ENCODE measurements at regions not wholly inside any gene's neighbourhood (a gene's known extent, or its start where the extent isn't known, plus 50 kb on each side); places are given as distances from the start of the nearest gene placed in this dataset.

- TF ChIP-seq AHDC1 (CRISPR knock-in tag; IDR thresholded peaks at IDR 0.05; ENCODE audit: borderline replicate concordance) (no peak), THRA (CRISPR knock-in tag; IDR thresholded peaks at IDR 0.05; ENCODE audit: borderline replicate concordance) (no peak), ZSCAN31 (CRISPR knock-in tag; IDR thresholded peaks at IDR 0.05; ENCODE audit: low read depth) (no peak)
These were observed 933.1 kb upstream of the FBXO33 start (continued) for GRCh38 chr14:40365305-40365704.

- FAIRE-seq (no peak), DNase-seq (ENCODE audit: low spot score) (no peak), ATAC-seq (no peak)
- no TSS peak for BruUV-seq (replicated peaks)
- CTCF ChIA-PET (ENCODE audit: low intra/inter-chr PET ratio, low total read pairs): no interaction called here
- POLR2A ChIA-PET: no interaction called here
- TF ChIP-seq ZBTB43 (CRISPR knock-in tag; conservative IDR thresholded peaks at IDR 0.05) (no peak), RFX3 (CRISPR knock-in tag; IDR thresholded peaks at IDR 0.05) (no peak), ZNF274 (CRISPR knock-in tag; IDR thresholded peaks at IDR 0.05) (no peak), ZNF577 (CRISPR knock-in tag; IDR thresholded peaks at IDR 0.05; ENCODE audit: borderline replicate concordance, low read depth) (no peak), FOSL2 (CRISPR knock-in tag; IDR thresholded peaks at IDR 0.05) (no peak), TOPORS (CRISPR knock-in tag; IDR thresholded peaks at IDR 0.05) (no peak), ZNF260 (CRISPR knock-in tag; IDR thresholded peaks at IDR 0.05; ENCODE audit: borderline replicate concordance, low read depth) (no peak)
- no peak overlapping the region for H2AFZ ChIP-seq (ENCODE audit: low read length)
- no peaks in the 10 kb centered on the region for H3K27me3 ChIP-seq (ENCODE audit: control insufficient read depth in 1 of 2, insufficient read depth in 2 of 2, low read length in 2 of 2)
- no peak overlapping the region for H3K9ac ChIP-seq (ENCODE audit: insufficient read depth, low read depth, low read length)
- H3K9me3 ChIP-seq (ENCODE audit: low read length): peaks cover 91% of the 10 kb centered on the region
- in situ Hi-C loops (cut with HindIII; ENCODE audit: extremely low pct_ligation_motif_present, low pct_unique_long_range_greater_than_20kb): no loop called here
- intact Hi-C loops (cut with micrococcal nuclease; ENCODE audit: unreplicated experiment): no loop called here
- no peaks in the 10 kb centered on the region for H3K36me3 ChIP-seq (replicated peaks in 1 of 2; ENCODE audit: control insufficient read depth in 1 of 2, insufficient read depth in 2 of 2, low read length in 2 of 2)
- H3K4me1 ChIP-seq (ENCODE audit: insufficient read depth, low read length): no peaks in the 10 kb centered on the region
- no peak overlapping the region for H3K27ac ChIP-seq (ENCODE audit: extremely low read length, insufficient read depth, low read length)
- H3K4me3 ChIP-seq (replicated peaks in 1 of 3; ENCODE audit: insufficient read depth in 1 of 3, low read depth in 2 of 3, low read length in 3 of 3): no peak overlapping the region
- WGBS (ENCODE audit: low lambda C conversion rate): 0% methylated on average over 1 of the region's 1 CpG
- no peak overlapping the region for H3K4me2 ChIP-seq (ENCODE audit: low read depth, low read length)
- H4K20me1 ChIP-seq (ENCODE audit: insufficient read depth, low read length): no peaks in the 10 kb centered on the region
- H3K79me2 ChIP-seq (ENCODE audit: insufficient read depth, low read length): no peaks in the 10 kb centered on the region
These were observed 930.6 kb upstream of the FBXO33 start for GRCh38 chr14:40362856-40363255.

Measured in HepG2 (cell line).